ENCODE measurements at regions not wholly inside any gene's neighbourhood (a gene's known extent, or its start where the extent isn't known, plus 50 kb on each side); places are given as distances from the start of the nearest gene placed in this dataset.
A peak's percentile ranks its signal among the peaks of the same experiment; 100 is the strongest.

GRCh38 chr10:10959666-10960065, 58.0 kb upstream of the CELF2 start:
- DNase-seq, result no peak
- Mint-ChIP-seq H3K27ac (no peak overlapping the region), H3K36me3 (ENCODE audit: low read depth) (no peaks in the 10 kb centered on the region), H3K4me3 (no peak overlapping the region), H3K4me1 (no peaks in the 10 kb centered on the region), H3K27me3 (ENCODE audit: low read depth, poor library complexity) (peaks cover 17% of the 10 kb centered on the region), H3K9me3 (no peaks in the 10 kb centered on the region)
- TF ChIP-seq, protein P1, sequence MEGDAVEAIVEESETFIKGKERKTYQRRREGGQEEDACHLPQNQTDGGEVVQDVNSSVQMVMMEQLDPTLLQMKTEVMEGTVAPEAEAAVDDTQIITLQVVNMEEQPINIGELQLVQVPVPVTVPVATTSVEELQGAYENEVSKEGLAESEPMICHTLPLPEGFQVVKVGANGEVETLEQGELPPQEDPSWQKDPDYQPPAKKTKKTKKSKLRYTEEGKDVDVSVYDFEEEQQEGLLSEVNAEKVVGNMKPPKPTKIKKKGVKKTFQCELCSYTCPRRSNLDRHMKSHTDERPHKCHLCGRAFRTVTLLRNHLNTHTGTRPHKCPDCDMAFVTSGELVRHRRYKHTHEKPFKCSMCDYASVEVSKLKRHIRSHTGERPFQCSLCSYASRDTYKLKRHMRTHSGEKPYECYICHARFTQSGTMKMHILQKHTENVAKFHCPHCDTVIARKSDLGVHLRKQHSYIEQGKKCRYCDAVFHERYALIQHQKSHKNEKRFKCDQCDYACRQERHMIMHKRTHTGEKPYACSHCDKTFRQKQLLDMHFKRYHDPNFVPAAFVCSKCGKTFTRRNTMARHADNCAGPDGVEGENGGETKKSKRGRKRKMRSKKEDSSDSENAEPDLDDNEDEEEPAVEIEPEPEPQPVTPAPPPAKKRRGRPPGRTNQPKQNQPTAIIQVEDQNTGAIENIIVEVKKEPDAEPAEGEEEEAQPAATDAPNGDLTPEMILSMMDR (IDR thresholded peaks at IDR 0.05), result no peak

DNA sequence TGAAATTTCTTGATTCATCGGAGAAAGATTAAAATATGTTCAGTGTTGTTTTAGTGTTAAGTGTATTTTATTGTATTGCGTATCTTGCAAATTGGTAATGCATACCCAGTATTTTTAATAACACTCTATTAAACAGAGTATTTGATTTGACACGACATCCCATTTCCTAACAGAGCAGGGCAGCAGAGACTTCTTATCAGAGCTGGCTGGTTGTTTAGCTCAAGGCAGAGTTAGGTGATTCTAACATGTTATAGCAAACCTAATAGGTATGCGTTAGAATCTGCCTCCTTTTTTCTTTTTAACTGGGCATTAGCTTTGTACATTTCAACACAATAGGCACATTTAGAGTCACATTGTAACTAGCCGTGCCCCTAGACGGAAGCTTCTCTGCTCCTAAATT, 57.1 kb upstream of the CELF2 start:
- Mint-ChIP-seq H3K27ac (no peak overlapping the region), H3K36me3 (ENCODE audit: low read depth) (no peaks in the 10 kb centered on the region), H3K27me3 (ENCODE audit: low read depth, poor library complexity) (peaks cover 14% of the 10 kb centered on the region), H3K9me3 (no peaks in the 10 kb centered on the region), H3K4me1 (no peaks in the 10 kb centered on the region), H3K4me3 (no peak overlapping the region)
- no peak for DNase-seq
- TF ChIP-seq, protein P1 (IDR thresholded peaks at IDR 0.05), result no peak

DNA sequence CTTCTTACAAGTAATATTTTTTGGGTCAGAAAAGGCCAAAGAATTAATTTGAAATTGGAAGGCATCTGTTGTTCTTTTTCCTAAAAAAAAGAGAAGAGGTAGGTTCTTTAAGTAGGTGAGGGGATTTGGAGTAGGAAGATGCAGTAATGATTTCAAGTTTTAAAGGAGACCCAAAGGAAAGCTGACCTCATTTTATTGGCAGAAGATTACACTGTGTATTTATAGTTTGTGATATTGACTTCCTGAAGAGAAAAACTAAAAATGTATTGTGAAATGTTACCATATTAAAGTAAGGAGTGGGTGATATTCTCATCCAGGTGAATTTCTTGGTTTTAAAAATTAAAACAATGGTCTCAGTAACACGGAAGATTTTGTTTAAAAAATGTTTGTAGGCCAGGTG, 56.6 kb upstream of the CELF2 start:
- TF ChIP-seq, protein P1 (IDR thresholded peaks at IDR 0.05), result no peak
- Mint-ChIP-seq H3K27ac (no peak overlapping the region), H3K27me3 (ENCODE audit: low read depth, poor library complexity) (peaks cover 11% of the 10 kb centered on the region), H3K9me3 (no peaks in the 10 kb centered on the region), H3K4me1 (no peaks in the 10 kb centered on the region), H3K4me3 (no peak overlapping the region), H3K36me3 (ENCODE audit: low read depth) (no peaks in the 10 kb centered on the region)
- no peak for DNase-seq

DNA sequence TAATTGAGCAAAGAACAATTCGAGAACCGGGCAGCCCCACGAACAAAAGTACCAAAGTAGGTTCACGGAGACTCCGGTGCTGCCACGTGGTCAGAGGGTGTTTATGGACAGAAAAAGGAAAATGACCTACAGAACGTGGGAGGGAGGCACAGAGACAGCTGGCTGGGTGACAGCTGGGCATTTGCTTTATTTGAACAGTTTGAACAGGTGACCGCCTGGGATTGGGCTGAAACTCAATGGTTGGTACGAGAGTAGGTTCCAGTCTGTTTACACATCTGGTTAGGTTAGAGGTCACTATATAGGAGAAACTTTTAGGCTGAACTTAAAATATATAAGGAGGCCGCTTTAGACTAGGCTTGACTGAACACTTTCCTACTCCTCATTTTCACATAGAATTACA, 50.6 kb upstream of the CELF2 start:
- peaks cover 9% of the 10 kb centered on the region for H3K27me3 Mint-ChIP-seq (ENCODE audit: low read depth, poor library complexity)
- no peaks in the 10 kb centered on the region for H3K36me3 Mint-ChIP-seq (ENCODE audit: low read depth)
- peak overlapping the region; percentile 36 for H3K27ac Mint-ChIP-seq
- peaks cover 16% of the 10 kb centered on the region for H3K4me1 Mint-ChIP-seq
- H3K9me3 Mint-ChIP-seq, result no peaks in the 10 kb centered on the region
- TF ChIP-seq, protein P1 (IDR thresholded peaks at IDR 0.05), result no peak
- no peak for DNase-seq
- H3K4me3 Mint-ChIP-seq, result no peak overlapping the region

- Mint-ChIP-seq H3K27me3 (ENCODE audit: low read depth, poor library complexity) (peaks cover 8% of the 10 kb centered on the region), H3K4me1 (peaks cover 16% of the 10 kb centered on the region), H3K36me3 (ENCODE audit: low read depth) (no peaks in the 10 kb centered on the region), H3K27ac (no peak overlapping the region), H3K4me3 (no peak overlapping the region), H3K9me3 (no peaks in the 10 kb centered on the region)
- TF ChIP-seq, protein P1 (IDR thresholded peaks at IDR 0.05), result no peak
- no peak for DNase-seq
These were observed 50.0 kb upstream of the CELF2 start for GRCh38 chr10:10967581-10968256.

Data from nephron progenitor cell (in vitro differentiated cells).